Effector CD4-positive, alpha-beta T cell (primary cell): ENCODE measurements at regions not wholly inside any gene's neighbourhood (a gene's known extent, or its start where the extent isn't known, plus 50 kb on each side); places are given as distances from the start of the nearest gene placed in this dataset.
"Not testable (repeated sequence)": the region's sequence is repeated elsewhere in the genome, so short reads cannot be mapped to it uniquely, and the experiment has no call there.

Experiments used
- DNase-seq: peaks from one replicate; pipeline ENCODE4 v3.0.0-alpha.2; 2020

- no peak for DNase-seq
Observed at GRCh38 chr16:10317425-10318001, 68.3 kb upstream of the ATF7IP2 start.

GRCh38 chr16:10318798-10319500, 66.9 kb upstream of the ATF7IP2 start:
- no peak for DNase-seq

GRCh38 chr16:10321407-10322387, 64.2 kb upstream of the ATF7IP2 start:
- no peak for DNase-seq

GRCh38 chr16:10322723-10323527, 62.9 kb upstream of the ATF7IP2 start:
- no peak for DNase-seq

GRCh38 chr16:10323528-10323869, 62.4 kb upstream of the ATF7IP2 start:
- no peak for DNase-seq

- DNase-seq, result no peak
Observed at GRCh38 chr16:10324210-10324609, 61.7 kb upstream of the ATF7IP2 start.

- no peak for DNase-seq
Observed at GRCh38 chr16:10325783-10326543, 59.9 kb upstream of the ATF7IP2 start.

GRCh38 chr16:10326647-10327046, 59.2 kb upstream of the ATF7IP2 start:
- DNase-seq, result no peak

GRCh38 chr16:10328291-10328690, 57.6 kb upstream of the ATF7IP2 start:
- DNase-seq, result not testable (repeated sequence)

GRCh38 chr16:10332241-10332640, 53.6 kb upstream of the ATF7IP2 start:
- no peak for DNase-seq

GRCh38 chr16:10332775-10333174, 53.1 kb upstream of the ATF7IP2 start:
- DNase-seq, result no peak

GRCh38 chr16:10333321-10334032, 52.4 kb upstream of the ATF7IP2 start:
- DNase-seq, result no peak

- DNase-seq, result no peak
Observed at GRCh38 chr16:10335681-10336080, 50.2 kb upstream of the ATF7IP2 start.
